ENCODE measurements at regions not wholly inside any gene's neighbourhood (a gene's known extent, or its start where the extent isn't known, plus 50 kb on each side); places are given as distances from the start of the nearest gene placed in this dataset.

DNA sequence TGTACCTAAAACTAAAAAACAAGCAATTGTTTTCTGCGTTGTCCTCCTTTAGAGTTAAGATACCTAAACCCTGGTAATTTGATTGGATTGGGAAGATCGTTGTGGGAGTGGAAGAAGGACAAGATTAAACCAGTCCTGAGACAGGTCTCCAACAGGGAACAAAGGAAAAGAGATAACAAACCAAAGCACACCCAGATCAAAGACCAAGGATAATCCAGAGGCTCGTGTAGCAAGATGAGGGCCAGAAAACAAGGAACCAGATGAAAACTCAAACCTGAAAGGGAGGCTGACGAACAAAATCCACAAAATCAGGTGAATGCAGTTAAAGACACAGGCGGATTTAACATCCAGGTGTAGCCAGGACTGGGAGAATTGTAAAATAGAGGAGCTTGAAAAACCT, 618.1 kb downstream of the SLCO4C1 start:
- H3K36me3 ChIP-seq (ENCODE audit: control insufficient read depth in 1 of 2, insufficient read depth in 2 of 2, low read length in 2 of 2) = no peaks in the 10 kb centered on the region
- H4K12ac ChIP-seq (ENCODE audit: low read depth, low read length) = no peak overlapping the region
- H2BK120ac ChIP-seq (ENCODE audit: insufficient read depth, low read length, poor library complexity) = no peak overlapping the region
- no peaks in the 10 kb centered on the region for H3K79me1 ChIP-seq (ENCODE audit: low read length)
- no peak for DNase-seq
- H3K9ac ChIP-seq (ENCODE audit: low read length) = no peak overlapping the region
- H3K27ac ChIP-seq (ENCODE audit: low read depth, low read length) = no peak overlapping the region
- H2AFZ ChIP-seq (ENCODE audit: insufficient read depth, low read length, poor library complexity) = no peak overlapping the region
- H3K4me1 ChIP-seq (ENCODE audit: control insufficient read depth in 1 of 2, insufficient read depth in 2 of 2, low read length in 2 of 2) = no peaks in the 10 kb centered on the region
- H3K9me3 ChIP-seq (ENCODE audit: insufficient read depth, low read depth, low read length) = no peaks in the 10 kb centered on the region
- H3K79me2 ChIP-seq (ENCODE audit: control insufficient read depth, insufficient read depth, low read length, poor library complexity) = no peaks in the 10 kb centered on the region
- no peak overlapping the region for H3K4ac ChIP-seq (ENCODE audit: low read depth, low read length)
- H3K18ac ChIP-seq (ENCODE audit: low read length) = no peak overlapping the region
- no peak overlapping the region for H3K23ac ChIP-seq (ENCODE audit: low read length)
- H2AK5ac ChIP-seq (ENCODE audit: low read length) = no peak overlapping the region
- H2BK5ac ChIP-seq (ENCODE audit: low read depth, low read length, poor library complexity) = no peak overlapping the region
- WGBS (ENCODE audit: extremely low coverage, insufficient coverage, insufficient read length) = no CpG with 5 or more reads among the region's 5 CpGs
- H3K14ac ChIP-seq (ENCODE audit: low read length) = no peak overlapping the region
- no peak overlapping the region for H3K4me3 ChIP-seq (ENCODE audit: low read depth, low read length)
- H3K4me2 ChIP-seq (ENCODE audit: low read length) = no peak overlapping the region
- no peak overlapping the region for H2BK12ac ChIP-seq (ENCODE audit: low read length)
- no peaks in the 10 kb centered on the region for H3K27me3 ChIP-seq (ENCODE audit: insufficient read depth, low read length)
- no peak overlapping the region for H4K91ac ChIP-seq (ENCODE audit: low read depth, low read length)
- H4K8ac ChIP-seq (ENCODE audit: low read depth, low read length) = no peak overlapping the region

DNA sequence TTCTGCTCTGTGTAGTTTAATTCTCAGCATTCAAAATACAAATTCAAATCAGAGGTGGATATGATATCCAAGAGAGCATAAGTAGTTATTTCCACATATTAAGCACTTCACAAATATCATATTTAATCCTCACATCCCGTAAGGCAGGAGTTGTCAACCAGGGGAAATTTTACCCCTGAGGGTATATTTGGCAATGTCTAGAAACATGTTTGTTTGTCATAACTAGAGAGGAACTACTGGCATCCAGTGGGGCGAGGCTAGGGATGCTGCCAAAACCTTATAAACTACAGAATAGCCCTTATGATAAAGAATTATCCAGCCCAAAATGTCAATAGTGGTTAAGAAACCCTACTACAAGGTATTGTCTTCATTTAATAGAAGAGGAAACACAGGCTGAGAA, 619.4 kb downstream of the SLCO4C1 start:
- no peak overlapping the region for H3K14ac ChIP-seq (ENCODE audit: low read length)
- peak; percentile 59 to 97 for DNase-seq
- H3K9ac ChIP-seq (ENCODE audit: low read length) = no peak overlapping the region
- H2BK5ac ChIP-seq (ENCODE audit: low read depth, low read length, poor library complexity) = no peak overlapping the region
- no peak overlapping the region for H2AK5ac ChIP-seq (ENCODE audit: low read length)
- no peak overlapping the region for H2BK120ac ChIP-seq (ENCODE audit: insufficient read depth, low read length, poor library complexity)
- no peak overlapping the region for H3K18ac ChIP-seq (ENCODE audit: low read length)
- no CpG with 5 or more reads among the region's 2 CpGs for WGBS (ENCODE audit: extremely low coverage, insufficient coverage, insufficient read length)
- H3K4me1 ChIP-seq (ENCODE audit: control insufficient read depth in 1 of 2, insufficient read depth in 2 of 2, low read length in 2 of 2) = no peaks in the 10 kb centered on the region
- H3K4ac ChIP-seq (ENCODE audit: low read depth, low read length) = no peak overlapping the region
- no peak overlapping the region for H4K91ac ChIP-seq (ENCODE audit: low read depth, low read length)
- H3K9me3 ChIP-seq (ENCODE audit: insufficient read depth, low read depth, low read length) = no peaks in the 10 kb centered on the region
- H3K4me2 ChIP-seq (ENCODE audit: low read length) = no peak overlapping the region
- H3K27ac ChIP-seq (ENCODE audit: low read depth, low read length) = no peak overlapping the region
- no peak overlapping the region for H3K23ac ChIP-seq (ENCODE audit: low read length)
- no peaks in the 10 kb centered on the region for H3K79me1 ChIP-seq (ENCODE audit: low read length)
- no peak overlapping the region for H4K12ac ChIP-seq (ENCODE audit: low read depth, low read length)
- H3K79me2 ChIP-seq (ENCODE audit: control insufficient read depth, insufficient read depth, low read length, poor library complexity) = no peaks in the 10 kb centered on the region
- no peaks in the 10 kb centered on the region for H3K36me3 ChIP-seq (ENCODE audit: control insufficient read depth in 1 of 2, insufficient read depth in 2 of 2, low read length in 2 of 2)
- no peak overlapping the region for H2BK12ac ChIP-seq (ENCODE audit: low read length)
- no peak overlapping the region for H3K4me3 ChIP-seq (ENCODE audit: low read depth, low read length)
- H2AFZ ChIP-seq (ENCODE audit: insufficient read depth, low read length, poor library complexity) = no peak overlapping the region
- H3K27me3 ChIP-seq (ENCODE audit: insufficient read depth, low read length) = no peaks in the 10 kb centered on the region
- H4K8ac ChIP-seq (ENCODE audit: low read depth, low read length) = no peak overlapping the region

DNA sequence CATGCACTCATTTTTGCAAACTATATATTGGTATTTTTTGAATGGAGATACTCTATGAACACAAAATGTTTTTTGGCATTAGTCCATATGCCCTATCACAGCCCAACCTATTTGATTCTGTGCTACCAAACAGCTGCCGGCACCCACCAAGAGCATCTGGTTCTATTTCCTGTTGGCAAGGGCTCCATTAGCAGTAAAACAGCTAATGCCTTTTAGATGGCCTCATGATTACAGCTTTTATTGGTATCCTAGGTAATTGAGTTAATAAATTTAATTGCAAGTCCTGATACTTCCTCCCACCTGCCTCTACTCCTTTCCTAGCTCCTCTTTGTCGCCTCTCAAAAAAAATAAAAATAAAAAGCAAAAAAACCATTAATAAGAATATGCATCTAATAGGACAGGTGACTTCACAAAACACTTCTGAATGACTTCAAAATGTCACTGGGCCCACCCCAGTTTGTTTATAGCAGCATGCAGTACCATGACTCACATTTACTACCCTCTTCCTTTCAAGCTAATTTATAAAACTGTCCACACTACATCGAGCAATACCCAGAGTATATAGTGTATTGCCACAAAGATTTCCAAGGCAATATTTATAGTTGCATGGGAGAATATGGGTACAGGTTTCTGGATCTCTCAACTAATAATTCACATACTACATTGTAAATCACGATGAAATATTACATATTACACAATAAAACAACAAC, 620.4 kb downstream of the SLCO4C1 start:
- no peak overlapping the region for H3K4me3 ChIP-seq (ENCODE audit: low read depth, low read length)
- no peaks in the 10 kb centered on the region for H3K4me1 ChIP-seq (ENCODE audit: control insufficient read depth in 1 of 2, insufficient read depth in 2 of 2, low read length in 2 of 2)
- no peak overlapping the region for H2BK12ac ChIP-seq (ENCODE audit: low read length)
- no peaks in the 10 kb centered on the region for H3K79me2 ChIP-seq (ENCODE audit: control insufficient read depth, insufficient read depth, low read length, poor library complexity)
- no peak overlapping the region for H3K14ac ChIP-seq (ENCODE audit: low read length)
- H3K4me2 ChIP-seq (ENCODE audit: low read length) = no peak overlapping the region
- no peak overlapping the region for H3K27ac ChIP-seq (ENCODE audit: low read depth, low read length)
- no peak overlapping the region for H3K18ac ChIP-seq (ENCODE audit: low read length)
- no peak for DNase-seq
- H3K9me3 ChIP-seq (ENCODE audit: insufficient read depth, low read depth, low read length) = no peaks in the 10 kb centered on the region
- H3K27me3 ChIP-seq (ENCODE audit: insufficient read depth, low read length) = no peaks in the 10 kb centered on the region
- no peak overlapping the region for H2AK5ac ChIP-seq (ENCODE audit: low read length)
- no peak overlapping the region for H3K23ac ChIP-seq (ENCODE audit: low read length)
- H4K91ac ChIP-seq (ENCODE audit: low read depth, low read length) = no peak overlapping the region
- H4K12ac ChIP-seq (ENCODE audit: low read depth, low read length) = no peak overlapping the region
- no peak overlapping the region for H2BK120ac ChIP-seq (ENCODE audit: insufficient read depth, low read length, poor library complexity)
- H4K8ac ChIP-seq (ENCODE audit: low read depth, low read length) = no peak overlapping the region
- no peak overlapping the region for H2BK5ac ChIP-seq (ENCODE audit: low read depth, low read length, poor library complexity)
- H3K36me3 ChIP-seq (ENCODE audit: control insufficient read depth in 1 of 2, insufficient read depth in 2 of 2, low read length in 2 of 2) = no peaks in the 10 kb centered on the region
- H2AFZ ChIP-seq (ENCODE audit: insufficient read depth, low read length, poor library complexity) = no peak overlapping the region
- H3K4ac ChIP-seq (ENCODE audit: low read depth, low read length) = no peak overlapping the region
- H3K79me1 ChIP-seq (ENCODE audit: low read length) = no peaks in the 10 kb centered on the region
- WGBS (ENCODE audit: extremely low coverage, insufficient coverage, insufficient read length) = no CpG with 5 or more reads among the region's 4 CpGs
- H3K9ac ChIP-seq (ENCODE audit: low read length) = no peak overlapping the region

DNA sequence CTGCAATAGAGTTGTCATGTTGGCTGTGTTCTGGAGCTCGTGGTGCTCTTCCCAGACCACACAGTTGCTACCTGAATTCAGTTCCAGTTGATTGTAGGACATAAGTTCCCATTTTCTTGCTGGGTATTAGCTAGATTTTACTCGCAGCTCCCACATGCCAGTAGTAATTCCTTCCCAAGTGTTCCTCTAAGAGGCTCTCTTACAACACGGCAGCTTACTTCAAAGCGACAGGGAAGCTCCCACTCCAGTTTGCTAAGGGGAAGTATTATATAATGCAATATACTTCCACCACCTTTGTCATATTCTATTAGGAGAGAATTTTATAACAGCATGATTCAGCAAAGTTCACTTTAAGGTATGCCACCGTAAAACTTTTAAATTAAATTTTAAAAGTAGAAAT, 623.0 kb downstream of the SLCO4C1 start:
- Histone ChIP-seq H3K18ac (ENCODE audit: low read length) (no peak overlapping the region), H2AK5ac (ENCODE audit: low read length) (no peak overlapping the region), H2BK12ac (ENCODE audit: low read length) (no peak overlapping the region), H3K27me3 (ENCODE audit: insufficient read depth, low read length) (no peaks in the 10 kb centered on the region), H3K4me1 (ENCODE audit: control insufficient read depth in 1 of 2, insufficient read depth in 2 of 2, low read length in 2 of 2) (no peaks in the 10 kb centered on the region), H3K79me2 (ENCODE audit: control insufficient read depth, insufficient read depth, low read length, poor library complexity) (no peaks in the 10 kb centered on the region), H3K4me3 (ENCODE audit: low read depth, low read length) (no peak overlapping the region), H3K27ac (ENCODE audit: low read depth, low read length) (no peak overlapping the region), H2BK5ac (ENCODE audit: low read depth, low read length, poor library complexity) (no peak overlapping the region), H3K14ac (ENCODE audit: low read length) (no peak overlapping the region), H4K8ac (ENCODE audit: low read depth, low read length) (no peak overlapping the region), H4K12ac (ENCODE audit: low read depth, low read length) (no peak overlapping the region), H2BK120ac (ENCODE audit: insufficient read depth, low read length, poor library complexity) (no peak overlapping the region), H3K9ac (ENCODE audit: low read length) (no peak overlapping the region), H3K79me1 (ENCODE audit: low read length) (no peaks in the 10 kb centered on the region), H3K4ac (ENCODE audit: low read depth, low read length) (no peak overlapping the region), H4K91ac (ENCODE audit: low read depth, low read length) (no peak overlapping the region), H2AFZ (ENCODE audit: insufficient read depth, low read length, poor library complexity) (no peak overlapping the region), H3K9me3 (ENCODE audit: insufficient read depth, low read depth, low read length) (no peaks in the 10 kb centered on the region), H3K23ac (ENCODE audit: low read length) (no peak overlapping the region), H3K4me2 (ENCODE audit: low read length) (no peak overlapping the region), H3K36me3 (ENCODE audit: control insufficient read depth in 1 of 2, insufficient read depth in 2 of 2, low read length in 2 of 2) (no peaks in the 10 kb centered on the region)
- DNase-seq = no peak
- no CpG with 5 or more reads among the region's 5 CpGs for WGBS (ENCODE audit: extremely low coverage, insufficient coverage, insufficient read length)

Data from trophoblast cell (in vitro differentiated cells and primary cell).